ENCODE measurements at regions not wholly inside any gene's neighbourhood (a gene's known extent, or its start where the extent isn't known, plus 50 kb on each side); places are given as distances from the start of the nearest gene placed in this dataset.

DNA sequence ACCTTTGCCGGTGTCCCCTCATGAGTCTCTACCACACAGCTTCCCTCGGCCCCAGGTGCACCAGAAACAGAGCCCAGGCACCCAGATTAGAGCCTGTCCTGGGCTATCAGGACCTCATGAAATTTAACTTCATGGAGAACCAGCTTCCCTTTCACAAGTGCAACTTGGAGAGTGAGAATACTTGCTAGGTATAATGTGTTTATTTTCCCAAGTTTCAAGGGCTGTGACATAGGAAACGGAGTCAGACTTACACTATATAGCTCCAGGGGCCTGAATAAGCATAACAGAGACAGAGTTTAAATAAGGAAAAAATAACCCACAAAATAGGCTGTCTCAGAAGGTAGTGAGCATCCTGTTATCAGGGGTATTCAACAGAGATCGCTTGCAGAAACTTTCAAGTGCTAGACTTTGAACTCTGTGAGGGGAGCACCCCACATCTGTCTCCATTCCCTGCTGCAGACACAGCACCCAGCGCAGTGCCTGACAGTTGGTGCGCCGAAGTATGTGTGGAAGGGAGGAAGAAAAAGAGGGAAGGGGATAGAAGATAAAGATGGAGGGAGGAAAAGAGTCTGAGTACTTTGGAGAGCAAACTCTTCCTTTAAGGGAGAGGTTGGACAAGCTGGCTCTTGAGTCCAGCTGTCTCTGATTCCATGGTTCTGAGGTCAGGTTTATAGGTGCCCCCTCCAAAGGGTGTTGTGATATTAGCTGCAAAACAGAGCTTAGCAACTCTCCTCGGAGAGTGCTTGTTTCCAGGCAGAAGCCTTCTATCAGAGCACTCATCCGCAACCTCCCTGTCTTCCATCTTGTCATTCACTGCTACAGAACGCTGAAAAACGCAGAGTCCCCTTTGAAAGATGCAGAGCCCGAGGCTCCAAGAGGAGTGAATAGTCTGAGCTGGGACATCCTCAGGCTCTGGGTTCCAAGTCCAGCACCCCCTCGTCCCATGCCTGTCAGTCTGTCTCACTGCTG lies 84.8 kb downstream of the CPN2 start:
- no peak for DNase-seq (ENCODE audit: low read depth)

DNA sequence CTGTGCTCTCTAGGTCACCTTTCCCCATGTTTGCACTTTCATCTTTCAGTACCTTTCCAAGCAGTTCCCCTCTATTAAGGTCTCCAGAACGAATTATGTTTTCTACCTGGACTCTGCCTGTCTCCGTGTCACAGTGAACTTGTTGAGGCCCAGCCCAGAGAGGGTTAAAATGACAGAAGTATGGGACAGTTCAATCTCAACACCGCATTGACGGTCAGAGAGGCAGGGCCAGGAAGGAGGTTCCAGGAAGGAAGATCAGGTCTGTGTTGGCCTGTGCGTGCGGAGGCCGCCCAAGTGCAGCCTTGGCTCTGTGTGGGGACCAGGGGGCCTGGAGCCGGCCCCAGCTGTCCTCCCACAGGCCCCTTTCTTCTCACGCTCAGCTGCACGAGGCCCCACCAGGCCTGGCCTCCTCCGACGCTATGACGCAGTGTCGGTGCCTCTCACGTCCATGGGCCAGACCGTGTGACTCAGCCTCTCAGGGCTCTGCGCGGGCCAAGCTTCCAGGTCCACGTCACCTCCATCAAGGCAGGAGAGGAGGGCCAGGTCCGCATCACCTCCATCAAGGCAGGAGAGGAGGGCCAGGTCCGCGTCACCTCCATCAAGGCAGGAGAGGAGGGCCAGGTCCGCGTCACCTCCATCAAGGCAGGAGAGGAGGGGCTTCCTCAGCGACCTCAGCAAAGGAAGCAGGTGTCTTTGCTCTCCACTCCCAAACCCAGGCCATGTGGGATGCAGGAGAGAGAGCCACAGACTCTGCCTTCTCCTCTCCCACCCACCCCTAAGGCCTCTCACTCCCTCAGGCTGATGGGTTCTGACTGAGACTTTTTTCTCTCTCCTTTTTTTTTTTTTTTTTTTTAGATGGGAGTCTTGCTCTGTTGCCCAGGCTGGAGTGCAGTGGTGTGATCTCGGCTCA lies 83.1 kb downstream of the CPN2 start:
- DNase-seq (ENCODE audit: low read depth): no peak

DNA sequence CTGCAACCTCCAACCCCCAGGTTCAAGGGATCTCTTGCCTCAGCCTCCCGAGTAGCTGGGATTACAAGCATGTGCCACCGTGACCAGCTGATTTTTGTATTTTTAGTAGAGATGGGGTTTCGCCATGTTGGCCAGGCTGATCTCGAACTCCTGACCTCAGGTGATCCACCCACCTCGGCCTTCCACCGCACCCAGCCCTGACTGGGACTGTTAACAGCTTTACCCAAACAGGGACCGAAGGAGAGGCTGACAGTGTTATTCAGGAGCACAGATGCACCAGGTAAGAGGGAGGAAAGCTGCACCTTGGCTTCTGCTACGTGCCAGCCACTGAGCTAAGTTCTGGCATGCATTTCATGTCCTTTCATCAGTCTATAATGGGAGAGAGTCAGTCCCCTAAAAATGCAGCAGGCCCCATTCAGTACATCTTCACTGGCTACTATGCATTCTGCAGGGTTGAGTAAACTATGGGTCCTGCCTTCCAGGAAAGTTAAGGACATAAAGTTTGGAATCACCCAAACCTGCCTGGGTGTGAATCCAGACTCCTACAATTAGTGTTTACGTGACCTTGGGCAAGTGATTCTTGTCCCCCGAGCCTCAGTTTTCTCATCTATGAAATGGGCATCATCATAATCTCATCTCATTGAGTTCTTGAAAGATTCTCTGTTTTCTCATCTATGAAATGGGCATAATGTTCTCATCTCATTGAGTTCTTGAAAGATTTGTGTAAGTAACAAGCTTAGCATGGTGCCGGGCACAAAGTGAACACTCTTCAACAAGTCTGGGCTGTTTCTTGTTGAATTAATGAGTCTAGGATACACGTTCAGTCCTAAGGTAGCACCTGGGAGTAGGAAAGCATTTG lies 82.2 kb downstream of the CPN2 start:
- no peak for DNase-seq (ENCODE audit: low read depth)

DNA sequence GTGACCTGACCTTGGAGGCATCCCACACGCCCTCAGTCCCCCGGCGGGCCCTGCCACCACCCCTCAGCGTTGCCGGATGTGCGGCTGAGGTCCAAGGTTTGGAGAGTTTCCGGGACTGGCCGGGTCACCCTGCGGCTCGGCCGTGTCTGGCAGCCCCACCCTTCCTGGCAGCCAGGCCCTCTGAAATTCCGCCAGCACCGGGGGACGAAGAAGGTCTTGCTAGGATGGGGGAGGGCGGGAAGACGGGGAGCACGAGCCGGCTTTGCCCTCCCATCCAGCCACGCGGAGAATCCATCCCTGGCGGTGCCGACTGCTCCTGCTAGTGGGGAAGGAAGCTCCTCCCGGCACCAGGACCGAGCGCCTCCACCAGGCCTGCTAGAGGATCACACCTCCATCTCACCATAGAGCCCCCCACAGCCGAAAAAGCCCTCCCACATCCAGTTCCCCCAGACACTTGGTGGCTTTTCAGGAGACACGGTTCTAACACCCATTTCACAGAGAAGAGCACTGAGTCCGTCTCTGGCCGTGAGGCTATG lies 81.5 kb downstream of the CPN2 start:
- DNase-seq (ENCODE audit: low read depth): no peak

DNA sequence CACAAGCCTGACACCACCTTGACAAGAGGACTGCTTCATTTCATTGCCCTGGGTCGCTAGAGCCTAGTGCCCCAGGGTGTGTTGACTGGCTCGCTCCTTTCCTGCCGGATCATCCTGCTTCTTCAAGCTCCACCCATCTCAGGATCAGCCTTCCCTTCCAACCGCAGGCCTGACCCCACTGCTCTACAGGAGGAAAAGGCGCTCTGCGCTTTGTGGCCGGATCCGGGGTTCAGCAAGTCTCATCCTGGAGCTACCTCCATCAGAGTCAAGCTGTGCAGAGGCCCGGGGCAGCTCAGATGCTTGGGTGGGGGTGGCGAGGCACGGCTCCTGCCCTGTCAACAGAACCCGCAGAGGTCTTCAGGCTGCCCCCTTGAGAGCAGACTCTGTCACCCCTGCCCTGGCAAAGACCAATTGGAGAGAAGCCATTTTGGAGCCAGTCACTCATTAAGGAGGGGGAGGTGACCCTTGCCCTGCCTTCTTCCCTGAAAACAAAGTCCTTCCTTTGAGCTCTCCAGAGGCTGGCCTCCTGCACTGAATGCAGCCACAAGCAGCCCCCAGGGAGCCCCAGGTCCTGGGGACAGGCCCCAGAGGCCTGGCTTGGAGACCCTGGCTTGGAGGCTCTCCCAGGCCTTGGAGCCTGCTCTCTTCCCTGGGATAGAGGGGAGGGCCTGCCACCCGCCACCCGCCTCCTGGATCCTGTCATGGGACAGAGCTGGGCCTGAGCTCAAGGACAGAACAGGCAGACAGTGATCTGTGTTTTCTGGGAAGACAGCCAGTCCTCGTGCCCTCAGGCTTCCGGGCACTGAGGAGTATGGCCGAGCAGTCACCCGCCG lies 80.3 kb downstream of the CPN2 start:
- no peak for DNase-seq (ENCODE audit: low read depth)

DNA sequence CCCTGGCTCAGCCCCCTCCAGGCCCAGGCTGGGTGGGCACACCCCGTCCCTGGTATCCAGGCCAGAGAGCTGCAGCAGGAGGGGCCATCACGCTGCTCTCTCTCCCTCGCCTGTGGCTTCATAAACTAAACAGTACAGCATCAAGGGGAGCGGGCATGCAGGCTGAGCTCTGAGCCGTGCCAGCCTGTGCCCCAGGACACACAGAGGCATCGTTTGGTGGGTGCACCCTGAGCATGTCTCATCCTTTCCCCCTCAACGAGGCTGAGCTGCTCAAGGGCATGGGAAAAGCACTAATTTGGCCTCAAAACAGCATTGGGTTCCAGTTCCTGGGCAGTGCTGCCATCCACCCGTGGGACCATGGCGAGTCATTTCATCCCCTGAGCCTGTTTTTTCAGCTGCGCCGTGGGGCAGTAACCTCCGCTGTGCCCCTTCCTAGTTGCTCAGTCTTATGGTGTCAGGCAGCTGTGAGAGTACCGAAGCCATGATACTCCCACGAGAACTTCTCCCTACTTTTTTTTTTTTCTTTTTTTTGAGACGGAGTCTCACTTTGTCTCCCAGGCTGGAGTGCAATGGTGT lies 79.6 kb downstream of the CPN2 start:
- no peak for DNase-seq (ENCODE audit: low read depth)

DNA sequence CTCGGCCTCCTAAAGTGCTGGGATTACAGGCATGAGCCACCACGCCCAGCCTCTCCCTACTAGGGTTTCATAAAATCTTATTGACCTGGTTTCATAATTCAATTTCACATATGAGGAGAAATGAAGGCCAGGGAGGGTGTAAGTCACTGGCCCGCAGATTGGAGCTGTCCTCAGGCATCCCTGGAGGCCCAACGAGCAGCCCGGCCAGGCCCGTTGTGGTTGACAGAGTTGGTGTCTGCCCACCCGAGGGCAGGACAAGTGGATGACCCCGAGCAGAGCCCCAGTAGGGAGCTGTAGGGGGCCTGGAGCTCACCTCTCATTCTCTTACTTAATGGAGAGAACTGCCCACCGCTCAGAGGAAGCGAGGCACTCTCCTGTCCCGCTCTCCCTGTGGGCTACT lies 78.9 kb downstream of the CPN2 start:
- no peak for DNase-seq (ENCODE audit: low read depth)

DNA sequence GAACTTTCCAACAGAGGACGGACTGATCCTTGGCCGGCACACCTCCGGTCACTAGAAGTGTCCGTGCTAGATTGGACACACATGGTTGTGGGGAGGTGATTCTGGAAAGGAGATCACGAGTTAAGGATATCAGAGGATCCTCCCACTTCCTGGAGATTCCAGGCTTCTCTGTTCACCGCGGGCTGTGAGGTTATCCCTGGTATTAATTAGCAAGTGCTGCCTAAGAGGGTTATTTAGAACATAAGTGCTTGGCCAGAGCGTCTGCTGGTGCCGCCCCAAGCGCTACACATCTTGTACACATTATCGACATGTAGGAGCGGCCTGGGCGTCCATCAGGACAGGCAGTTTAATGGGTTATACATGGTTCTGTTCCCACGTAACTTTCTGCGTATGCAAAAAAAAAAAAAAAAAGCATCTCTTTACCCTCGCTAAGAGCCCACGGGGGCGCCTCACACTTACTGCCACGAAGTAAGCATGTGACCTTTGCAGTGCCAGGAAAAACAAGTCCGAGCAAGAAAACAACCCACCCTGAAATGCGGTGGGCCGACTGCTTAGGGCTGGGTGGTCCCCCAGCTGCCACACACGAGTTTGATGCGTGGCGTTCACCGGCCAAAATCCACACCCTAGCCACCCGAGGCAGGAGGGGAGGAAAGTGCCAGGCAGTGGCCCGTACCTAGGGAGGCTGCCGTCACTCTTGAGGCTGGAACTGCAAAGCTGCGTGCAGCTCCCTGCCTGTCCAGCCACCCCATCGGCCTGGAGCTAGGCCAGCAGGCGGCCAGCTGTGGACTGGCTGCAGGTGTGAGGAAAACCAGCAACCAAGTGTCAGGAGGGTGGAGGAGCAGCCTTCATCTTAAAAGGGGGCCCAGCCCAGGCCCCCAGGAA lies 78.0 kb downstream of the CPN2 start:
- DNase-seq (ENCODE audit: low read depth): no peak

DNA sequence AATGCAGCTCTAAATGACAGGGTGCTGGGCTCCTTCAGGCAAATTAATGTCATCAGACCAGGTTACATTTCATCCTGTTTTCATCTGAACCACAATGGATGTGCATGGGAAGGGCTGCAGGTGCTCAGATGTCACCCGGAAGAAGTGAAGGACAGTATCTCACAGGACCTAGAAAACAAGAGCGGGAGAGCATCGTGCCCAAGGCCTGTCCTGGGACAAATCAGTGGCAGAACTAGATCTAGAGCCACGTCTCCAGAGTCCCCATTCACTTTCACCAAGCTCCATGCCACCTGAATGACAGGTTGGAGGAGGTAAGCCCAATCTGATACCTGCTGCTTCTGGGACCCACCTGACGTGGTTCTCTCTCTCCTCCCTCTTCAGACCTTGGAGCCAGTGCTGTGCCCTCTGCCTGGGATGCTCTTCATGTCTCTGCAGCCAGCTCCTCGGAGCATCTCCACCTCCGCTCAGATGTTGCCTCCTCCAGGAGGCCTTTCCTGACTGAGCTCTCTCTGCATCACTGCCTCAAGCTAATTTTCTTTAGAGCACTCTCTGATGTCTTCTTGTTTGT lies 77.3 kb downstream of the CPN2 start:
- no peak for DNase-seq (ENCODE audit: low read depth)

DNA sequence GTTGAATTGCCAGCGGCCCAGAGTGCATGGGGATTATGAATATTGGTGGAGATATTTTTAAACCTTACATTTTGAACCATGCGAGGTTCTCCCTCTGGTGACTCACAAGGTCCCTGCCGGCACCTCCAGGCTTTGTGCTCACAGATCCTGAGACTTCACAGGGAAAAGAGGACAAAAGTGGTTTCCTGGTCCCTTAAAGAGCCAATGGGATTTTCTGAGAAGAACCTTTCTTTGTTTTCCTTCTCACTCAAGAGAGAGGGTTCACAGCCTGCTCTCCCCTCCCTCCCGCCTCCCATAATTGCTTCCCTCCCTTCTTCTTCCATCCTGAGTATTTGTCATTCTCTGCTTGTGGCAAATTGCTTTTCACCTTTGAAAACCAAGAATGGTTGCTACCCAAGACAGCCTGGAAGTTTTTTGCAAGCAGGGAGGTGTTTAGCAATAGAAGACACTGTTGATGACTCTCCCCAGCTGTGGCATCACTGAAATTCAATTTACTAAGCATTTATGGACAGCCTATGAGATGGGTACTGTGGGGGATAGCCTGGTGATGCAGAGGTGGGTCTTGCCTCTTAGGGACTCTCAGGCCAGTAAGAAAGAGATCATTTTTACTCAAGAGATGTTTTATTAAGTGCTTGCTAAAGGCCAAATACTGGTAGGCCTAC lies 76.6 kb downstream of the CPN2 start:
- DNase-seq (ENCODE audit: low read depth): no peak

DNA sequence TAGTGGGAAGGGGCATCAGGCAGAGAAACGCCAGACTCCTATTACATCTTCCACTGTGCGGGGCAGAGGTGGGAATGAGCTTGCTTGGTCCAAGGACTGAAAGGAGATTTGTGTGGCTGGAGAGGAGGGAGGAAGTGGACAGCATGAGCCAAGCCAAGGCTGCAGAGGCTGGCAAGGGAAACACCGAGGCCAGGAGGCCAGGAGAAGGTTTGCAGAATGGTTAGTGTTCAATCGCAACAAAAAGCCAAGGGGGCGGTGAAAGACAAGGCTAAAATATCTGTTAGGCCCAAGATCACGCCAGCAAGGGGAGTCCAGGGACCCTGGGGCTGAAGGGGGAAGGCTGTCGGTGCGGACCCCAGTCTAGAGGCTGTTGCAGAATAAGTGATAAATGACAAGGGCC lies 75.8 kb downstream of the CPN2 start:
- no peak for DNase-seq (ENCODE audit: low read depth)

DNA sequence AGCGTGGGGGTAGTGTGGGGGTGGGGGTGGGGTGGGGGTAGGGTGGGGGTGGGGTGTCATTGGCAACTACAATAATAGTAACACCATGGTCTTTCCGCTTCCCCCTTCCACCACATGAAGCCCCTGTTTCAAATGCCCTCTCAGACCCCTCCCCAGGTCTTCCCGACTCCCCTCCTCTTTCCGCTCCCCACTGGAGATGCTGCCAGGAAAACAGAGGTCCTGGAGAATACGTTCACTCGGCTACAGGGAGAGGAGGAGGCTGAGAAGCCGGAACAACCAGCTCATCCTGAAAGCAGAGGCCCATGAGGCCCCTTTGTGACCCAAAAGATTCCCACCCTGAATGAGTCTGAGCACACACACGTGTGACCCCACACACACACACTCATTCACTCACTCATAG lies 75.4 kb downstream of the CPN2 start:
- no peak for DNase-seq (ENCODE audit: low read depth)

DNA sequence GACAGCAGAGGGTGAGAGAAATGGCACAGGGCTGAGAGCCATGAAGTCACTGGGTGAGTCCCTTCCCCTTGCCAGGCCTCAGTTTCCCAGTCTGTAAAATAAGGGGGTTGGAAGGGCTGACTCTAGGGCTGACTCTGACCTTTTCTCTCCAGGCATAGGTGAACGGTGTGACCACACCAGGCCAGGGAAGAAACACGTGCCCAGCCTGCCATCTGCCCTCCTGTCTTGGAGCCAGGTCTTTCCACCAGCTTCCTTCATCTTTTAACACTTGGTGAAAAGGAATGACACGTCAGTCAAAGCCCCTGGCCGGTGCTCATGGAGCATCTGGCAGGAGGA lies 74.4 kb downstream of the CPN2 start:
- no peak for DNase-seq (ENCODE audit: low read depth)

DNA sequence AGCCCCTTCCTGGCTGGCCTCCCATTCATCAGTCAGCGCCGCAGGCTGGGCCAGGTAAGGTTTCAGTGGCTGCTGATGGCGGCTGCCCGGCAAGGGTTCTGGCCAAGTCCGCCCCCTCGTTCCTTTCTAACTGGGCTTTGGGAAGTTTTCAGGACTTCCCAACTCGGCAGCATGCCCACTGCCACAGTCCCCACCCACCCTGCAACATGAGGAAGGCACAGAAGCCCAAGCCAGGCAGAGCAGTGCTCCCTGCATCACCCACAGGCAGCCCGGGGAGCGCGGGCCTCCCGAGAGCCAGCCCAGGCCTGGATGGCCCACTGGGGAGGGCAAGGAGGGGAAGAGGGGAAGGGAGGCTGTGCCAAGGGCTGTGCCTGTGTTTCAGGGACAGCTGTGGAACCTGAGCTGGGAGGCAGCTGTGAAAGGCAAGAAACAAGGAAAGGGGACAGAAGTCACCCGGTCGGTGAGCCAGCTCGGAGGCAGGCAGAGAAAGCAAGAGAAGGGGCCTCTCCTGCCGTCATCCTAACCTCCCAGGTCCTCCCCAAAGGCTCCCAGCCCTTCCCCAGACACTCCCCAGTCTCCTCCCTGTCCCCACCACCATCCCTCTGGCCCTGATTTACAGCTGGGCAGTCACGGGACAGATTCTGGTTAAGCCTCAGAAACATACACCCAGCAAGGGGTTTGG lies 73.9 kb downstream of the CPN2 start:
- no peak for DNase-seq (ENCODE audit: low read depth)

DNA sequence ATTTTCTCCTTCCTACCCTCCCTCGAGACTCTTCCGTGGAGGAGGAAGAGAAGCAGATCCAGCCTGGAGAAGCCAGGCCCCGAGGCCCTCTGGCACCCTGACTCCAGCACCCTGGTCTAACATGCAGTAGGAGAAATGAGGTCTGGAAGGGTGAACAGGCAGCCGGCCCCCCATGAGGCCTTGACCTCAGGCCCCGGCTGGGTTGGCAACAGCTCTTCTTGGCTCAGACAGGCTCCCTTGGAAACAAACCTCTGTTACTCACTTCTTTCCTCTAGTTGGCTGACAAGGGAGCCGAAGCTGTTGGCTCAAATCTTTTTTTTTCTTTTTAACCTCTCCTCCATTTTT lies 73.4 kb downstream of the CPN2 start:
- no peak for DNase-seq (ENCODE audit: low read depth)

DNA sequence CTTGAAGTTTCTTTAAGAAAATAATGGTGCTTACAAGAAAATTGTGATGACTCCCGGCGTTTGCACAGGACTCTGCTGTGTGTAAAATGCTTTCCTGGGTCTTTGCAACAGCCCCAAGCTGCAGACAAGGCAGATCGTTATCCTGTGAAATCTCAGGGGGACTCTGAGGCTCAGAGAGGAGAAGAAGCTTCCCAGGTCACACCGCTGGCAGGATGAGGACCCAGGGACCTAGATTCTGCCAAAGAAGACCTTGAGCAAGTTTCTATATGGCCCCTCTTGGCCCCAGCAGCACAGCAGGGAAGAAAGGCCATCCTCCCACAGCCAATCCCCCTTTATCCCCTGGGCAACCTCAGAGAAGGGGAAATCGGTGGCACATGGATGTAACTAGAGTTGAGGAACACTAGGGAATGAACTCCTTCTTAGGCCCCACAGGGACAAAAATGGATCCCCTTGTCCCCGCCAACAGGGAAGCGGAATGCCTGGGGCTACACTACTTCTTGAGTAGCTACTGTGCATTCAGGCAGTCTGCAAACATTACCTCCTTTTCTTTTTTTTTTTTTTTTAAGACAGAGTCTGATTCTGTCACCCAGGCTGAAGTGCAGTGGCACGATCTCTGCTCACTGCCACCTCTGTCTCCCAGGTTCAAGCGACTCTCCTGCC lies 72.8 kb downstream of the CPN2 start:
- no peak for DNase-seq (ENCODE audit: low read depth)

DNA sequence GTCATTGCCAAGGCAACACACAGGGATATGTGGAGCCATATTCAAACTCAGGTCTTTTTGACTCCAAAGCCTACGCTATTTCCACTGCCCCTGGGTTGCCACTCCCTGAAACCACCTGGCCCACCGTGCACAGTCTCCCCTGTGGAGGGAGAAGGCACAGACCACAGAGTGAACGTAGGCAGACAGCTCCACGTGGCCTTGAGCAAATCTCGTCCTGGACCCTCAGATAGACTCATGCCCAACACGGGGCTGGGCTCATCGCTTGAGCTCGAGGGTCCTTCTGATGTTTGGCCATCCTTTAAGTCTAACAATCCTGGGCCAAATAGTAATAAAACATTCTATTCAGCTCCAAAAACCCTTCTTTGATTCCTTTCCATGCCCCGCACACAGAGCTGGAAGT lies 72.0 kb downstream of the CPN2 start:
- no peak for DNase-seq (ENCODE audit: low read depth)

Measured in stimulated activated CD8-positive, alpha-beta memory T cell treated with anti-CD3 and anti-CD28 coated beads, Interleukin-7, amount 100 ng/mL, for 24 hours (primary cell).